Endothelial cell of umbilical vein (primary cell): ENCODE measurements at regions not wholly inside any gene's neighbourhood (a gene's known extent, or its start where the extent isn't known, plus 50 kb on each side); places are given as distances from the start of the nearest gene placed in this dataset.

Experiments
- BruUV-seq: library from RNA; stranded (reverse); fragments of 400-500 nt; replicated peaks from 2 replicates; lab custom pipeline; 2021; lab: Mats Ljungman, UMichigan
- CTCF ChIA-PET: fragments of 300-600, 350-600 bp; sonication (Branson Sonifier 250); formaldehyde crosslinking; loops from one replicate; lab custom pipeline; 2021; ENCODE audit warnings: antibody characterized with exemption, inconsistent platforms; lab: Charles Lee
- POLR2A ChIA-PET: fragments of 300-600, 350-600 bp; sonication (Branson Sonifier 250); formaldehyde crosslinking; loops from one replicate; lab custom pipeline; 2021; ENCODE audit warnings: antibody characterized with exemption, inconsistent platforms; lab: Charles Lee
- DNase-seq: peaks from one replicate; pipeline ENCODE4 v3.0.0-alpha.2; 2011; ENCODE audit warnings: low read depth, low spot score
- FAIRE-seq: peaks from 2 replicates; lab custom pipeline; 2011; peaks lifted over from hg19 to GRCh38; lab: Jason Lieb, UNC
- H2AFZ ChIP-seq: 2 replicates; pipeline ENCODE4 v1.6.0; 2012; ENCODE audit warnings: low read depth, low read length, control low read depth, inconsistent platforms
- H3K27ac ChIP-seq: 2 replicates; pipeline ENCODE4 v1.5.1; 2011; ENCODE audit warnings: low read depth, mild to moderate bottlenecking, control low read depth, low read length, moderate library complexity; ENCODE audit not compliant: insufficient read depth
- H3K27me3 ChIP-seq, 2 experiments: 2 replicates each; pipeline versions ENCODE4 v1.6.0 to v1.6.1; 2011; ENCODE audit warnings: low read length in 2 of 2, mixed read lengths in 1 of 2; ENCODE audit not compliant: control insufficient read depth in 2 of 2, insufficient read depth in 2 of 2
- H3K36me3 ChIP-seq, 2 experiments: 2 replicates in 1 of 2; 3 replicates in 1 of 2; pipeline ENCODE4 v1.5.1; 2011; ENCODE audit warnings: low read length in 2 of 2, mild to moderate bottlenecking in 1 of 2, moderate library complexity in 1 of 2; ENCODE audit not compliant: control insufficient read depth in 2 of 2, insufficient read depth in 2 of 2; ENCODE audit errors: extremely low read depth in 1 of 2
- H3K4me1 ChIP-seq: 3 replicates; pipeline ENCODE4 v1.5.1; 2011; ENCODE audit warnings: mild to moderate bottlenecking, low read length; ENCODE audit not compliant: control insufficient read depth, insufficient read depth; ENCODE audit errors: extremely low read depth
- H3K4me2 ChIP-seq: 2 replicates; pipeline ENCODE4 v1.6.1; 2011; ENCODE audit warnings: low read length, control low read depth, mixed read lengths; ENCODE audit not compliant: insufficient read depth
- H3K4me3 ChIP-seq, 3 experiments: fragments of 200-600 bp in 1 of 3; sonication (generic), shearing (Covaris generic) in 1 of 3; replicated peaks in 1 of 3; 2 replicates each; pipeline ENCODE4 v1.5.1; 2011 to 2016; ENCODE audit warnings: control low read depth in 3 of 3, low read length in 3 of 3, mild to moderate bottlenecking in 2 of 3, inconsistent platforms in 1 of 3, low read depth in 1 of 3, moderate library complexity in 1 of 3; ENCODE audit not compliant: insufficient read depth in 1 of 3
- H3K79me2 ChIP-seq: 2 replicates; pipeline ENCODE4 v1.6.0; 2012; ENCODE audit warnings: low read length, inconsistent platforms; ENCODE audit not compliant: control insufficient read depth, insufficient read depth
- H3K9ac ChIP-seq: replicated peaks from 2 replicates; pipeline ENCODE3; 2011; ENCODE audit warnings: low read length, control low read depth; ENCODE audit not compliant: insufficient read depth; ENCODE audit errors: extremely low read depth
- H3K9me1 ChIP-seq: replicated peaks from 3 replicates; pipeline ENCODE4 v1.6.0; 2011; ENCODE audit warnings: mild to moderate bottlenecking, low read length; ENCODE audit not compliant: control insufficient read depth, insufficient read depth; ENCODE audit errors: extremely low read depth
- H3K9me3 ChIP-seq: replicated peaks from 2 replicates; pipeline ENCODE4 v1.5.1; 2012; ENCODE audit warnings: low read length, inconsistent platforms; ENCODE audit not compliant: control insufficient read depth, insufficient read depth
- H4K20me1 ChIP-seq: replicated peaks from 2 replicates; pipeline ENCODE3; 2011; ENCODE audit warnings: mild to moderate bottlenecking, low read length; ENCODE audit not compliant: control insufficient read depth, insufficient read depth; ENCODE audit errors: extremely low read depth
- EZH2 ChIP-seq: IDR thresholded peaks from 2 replicates; pipeline ENCODE4 v1.6.1; 2012; ENCODE audit warnings: borderline replicate concordance, low read depth, mild to moderate bottlenecking, moderate library complexity, low read length, inconsistent platforms; ENCODE audit not compliant: severe bottlenecking
- FOS ChIP-seq: IDR thresholded peaks from 2 replicates; pipeline ENCODE4 v1.6.1; 2011; ENCODE audit warnings: mild to moderate bottlenecking, low read length, moderate library complexity, borderline replicate concordance; ENCODE audit not compliant: insufficient read depth
- GATA2 ChIP-seq: IDR thresholded peaks from 2 replicates; pipeline ENCODE4 v1.7.0; 2011; ENCODE audit warnings: low read depth, mild to moderate bottlenecking, moderate library complexity, mixed read lengths, low read length; ENCODE audit not compliant: insufficient read length, insufficient read depth
- JUN ChIP-seq: IDR thresholded peaks from 2 replicates; pipeline ENCODE4 v1.6.1; 2011; ENCODE audit warnings: borderline replicate concordance, low read depth; ENCODE audit not compliant: insufficient read length, insufficient read depth
- MYC ChIP-seq: IDR thresholded peaks from one replicate; pipeline ENCODE4 v1.6.1; 2011; ENCODE audit warnings: mild to moderate bottlenecking, low read depth, low read length
- POLR2A ChIP-seq: IDR thresholded peaks from 2 replicates; pipeline ENCODE4 v1.6.1; 2012; ENCODE audit warnings: low read depth, mild to moderate bottlenecking, control low read depth, low read length
- POLR2AphosphoS5 ChIP-seq: IDR thresholded peaks from 2 replicates; pipeline ENCODE4 v1.6.1; 2012; ENCODE audit warnings: low read depth, mild to moderate bottlenecking, control low read depth, low read length, moderate library complexity; ENCODE audit not compliant: insufficient read depth
- dilution Hi-C: fragments of 300-500 bp; cut with MboI; formaldehyde crosslinking; loops from one replicate; pipeline ENCODE4 v1.15.0; 2019; ENCODE audit warnings: low sequenced_read_pairs; ENCODE audit not compliant: extremely low pct_ligation_motif_present
- intact Hi-C: fragments of 100-400 bp; cut with micrococcal nuclease; formaldehyde crosslinking; loops from one replicate; pipeline ENCODE4 v1.10.0; 2022
- TF ChIP-seq, protein P1 (sequence below): IDR thresholded peaks from 2 replicates; pipeline ENCODE4 v1.6.1; 2011; ENCODE audit not compliant: insufficient read depth, insufficient read length
- TF ChIP-seq, protein P2 (sequence below), 2 donors: IDR thresholded peaks; 1 replicate in 1 of 2; 2 replicates in 1 of 2; pipeline ENCODE4 v1.5.1; 2011; ENCODE audit warnings: low read length in 2 of 2, mild to moderate bottlenecking in 2 of 2, moderate library complexity in 2 of 2, control low read depth in 1 of 2, inconsistent platforms in 1 of 2, low read depth in 1 of 2; ENCODE audit not compliant: insufficient read depth in 1 of 2; ENCODE audit errors: extremely low read depth in 1 of 2

DNA sequence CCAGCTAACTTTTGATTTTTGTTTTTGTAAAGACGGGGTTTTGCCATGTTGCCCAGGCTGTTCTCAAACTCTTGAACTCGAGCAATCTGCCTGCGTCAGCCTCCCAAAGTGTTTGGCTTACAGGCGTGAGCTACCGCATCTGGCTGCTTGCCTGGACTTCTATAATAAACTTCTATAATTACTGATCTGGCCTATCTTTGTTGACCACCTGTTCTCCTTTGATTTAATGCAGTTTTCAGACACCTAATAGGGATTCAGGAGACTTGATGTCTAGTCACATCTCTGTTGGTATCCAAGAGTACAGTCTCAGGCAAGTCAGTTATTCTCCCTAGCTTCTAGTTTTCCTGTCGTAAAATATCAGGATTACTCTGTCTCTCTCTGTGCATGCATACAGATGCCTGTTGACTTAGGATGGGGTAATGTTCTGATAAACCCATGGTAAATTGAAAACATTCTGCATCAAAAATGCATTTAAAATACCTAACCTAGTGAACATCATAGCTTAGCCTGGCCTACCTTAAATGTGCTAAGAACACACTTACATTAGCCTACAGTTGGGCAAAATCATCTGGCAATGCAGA, 51.5 kb upstream of the NR3C1 start:
- Histone ChIP-seq H3K27me3 (no peaks in the 10 kb centered on the region), H3K9me3 (no peaks in the 10 kb centered on the region), H3K79me2 (no peaks in the 10 kb centered on the region), H3K4me1 (no peaks in the 10 kb centered on the region), H3K27ac (no peak overlapping the region), H3K4me2 (no peak overlapping the region), H2AFZ (no peak overlapping the region), H4K20me1 (no peaks in the 10 kb centered on the region), H3K4me3 (no peak overlapping the region), H3K9ac (no peak overlapping the region), H3K36me3 (no peaks in the 10 kb centered on the region), H3K9me1 (no peaks in the 10 kb centered on the region)
- no peak for FAIRE-seq
- ChIA-PET POLR2A (no interaction called here), CTCF (no interaction called here)
- intact Hi-C loops, result no loop called here
- TF ChIP-seq MYC, result no peak
- no peak for TF ChIP-seq GATA2
- no peak for TF ChIP-seq JUN
- no peak for TF ChIP-seq POLR2A
- TF ChIP-seq FOS, result no peak
- TF ChIP-seq, protein P1, sequence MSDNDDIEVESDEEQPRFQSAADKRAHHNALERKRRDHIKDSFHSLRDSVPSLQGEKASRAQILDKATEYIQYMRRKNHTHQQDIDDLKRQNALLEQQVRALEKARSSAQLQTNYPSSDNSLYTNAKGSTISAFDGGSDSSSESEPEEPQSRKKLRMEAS, result no peak
- TF ChIP-seq, protein P2, sequence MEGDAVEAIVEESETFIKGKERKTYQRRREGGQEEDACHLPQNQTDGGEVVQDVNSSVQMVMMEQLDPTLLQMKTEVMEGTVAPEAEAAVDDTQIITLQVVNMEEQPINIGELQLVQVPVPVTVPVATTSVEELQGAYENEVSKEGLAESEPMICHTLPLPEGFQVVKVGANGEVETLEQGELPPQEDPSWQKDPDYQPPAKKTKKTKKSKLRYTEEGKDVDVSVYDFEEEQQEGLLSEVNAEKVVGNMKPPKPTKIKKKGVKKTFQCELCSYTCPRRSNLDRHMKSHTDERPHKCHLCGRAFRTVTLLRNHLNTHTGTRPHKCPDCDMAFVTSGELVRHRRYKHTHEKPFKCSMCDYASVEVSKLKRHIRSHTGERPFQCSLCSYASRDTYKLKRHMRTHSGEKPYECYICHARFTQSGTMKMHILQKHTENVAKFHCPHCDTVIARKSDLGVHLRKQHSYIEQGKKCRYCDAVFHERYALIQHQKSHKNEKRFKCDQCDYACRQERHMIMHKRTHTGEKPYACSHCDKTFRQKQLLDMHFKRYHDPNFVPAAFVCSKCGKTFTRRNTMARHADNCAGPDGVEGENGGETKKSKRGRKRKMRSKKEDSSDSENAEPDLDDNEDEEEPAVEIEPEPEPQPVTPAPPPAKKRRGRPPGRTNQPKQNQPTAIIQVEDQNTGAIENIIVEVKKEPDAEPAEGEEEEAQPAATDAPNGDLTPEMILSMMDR (IDR thresholded peaks at IDR 0.05; ENCODE audit: extremely low read depth in 1 of 2, insufficient read depth in 1 of 2, low read depth in 1 of 2, low read length in 2 of 2), result no peak
- TF ChIP-seq EZH2, result no peak
- TF ChIP-seq POLR2AphosphoS5, result no peak
- dilution Hi-C loops, result no loop called here
- no peak for DNase-seq
- no TSS peak for BruUV-seq
